BLaER1 treated with 17β-estradiol and CSF1 and Interleukin-3, amounts not matched to agents 10 nM and 100 nM (cell line): ENCODE measurements at regions not wholly inside any gene's neighbourhood (a gene's known extent, or its start where the extent isn't known, plus 50 kb on each side); places are given as distances from the start of the nearest gene placed in this dataset.

Source experiments
- H3K27ac ChIP-seq, 11 experiments: shearing (Covaris generic); formaldehyde crosslinking; 2 replicates each; pipeline ENCODE4 v1.8.1; 2022
- H3K27me3 ChIP-seq, 11 experiments: shearing (Covaris generic); formaldehyde crosslinking; 2 replicates each; pipeline ENCODE4 v1.8.1; 2022
- H3K36me3 ChIP-seq, 11 experiments: shearing (Covaris generic); formaldehyde crosslinking; 2 replicates each; pipeline ENCODE4 v1.8.1; 2022
- H3K4me1 ChIP-seq, 10 experiments: shearing (Covaris generic); formaldehyde crosslinking; 2 replicates each; pipeline ENCODE4 v1.8.1; 2022
- H3K4me2 ChIP-seq, 11 experiments: shearing (Covaris generic); formaldehyde crosslinking; 2 replicates each; pipeline ENCODE4 v1.8.1; 2022
- H3K4me3 ChIP-seq, 10 experiments: shearing (Covaris generic); formaldehyde crosslinking; 2 replicates each; pipeline ENCODE4 v1.8.1; 2022
- H3K9ac ChIP-seq, 11 experiments: shearing (Covaris generic); formaldehyde crosslinking; 2 replicates each; pipeline ENCODE4 v1.8.1; 2022
- H3K9me3 ChIP-seq, 11 experiments: shearing (Covaris generic); formaldehyde crosslinking; replicated peaks in 1 of 11; 2 replicates each; pipeline ENCODE4 v1.8.1; 2022
- H4K20me1 ChIP-seq, 11 experiments: shearing (Covaris generic); formaldehyde crosslinking; 2 replicates each; pipeline ENCODE4 v1.8.1; 2022
- Cebpa-rat ChIP-seq, 11 experiments: shearing (Covaris generic); IDR thresholded peaks; 2 replicates each; pipeline ENCODE4 v1.8.1; 2022

GRCh38 chr6:148648754-148649453, 97.9 kb upstream of the UST start:
- H4K20me1 ChIP-seq: no peaks in the 10 kb centered on the region
- H3K36me3 ChIP-seq: peaks cover 0 to 6% (median 0%) of the 10 kb centered on the region in 11 experiments; a peak in 1 of 22 replicates
- peaks cover 6 to 30% (median 18%) of the 10 kb centered on the region in 10 experiments; a peak in 15 of 20 replicates for H3K4me1 ChIP-seq
- TF ChIP-seq Cebpa-rat (IDR thresholded peaks at IDR 0.05): no peak
- H3K27ac ChIP-seq: peak overlapping the region in 6 of 11 experiments; percentile 28 to 62 (median 46); a peak in 11 of 22 replicates
- peak overlapping the region in 7 of 11 experiments; percentile 18 to 74 (median 50); a peak in 13 of 22 replicates for H3K4me2 ChIP-seq
- peak overlapping the region in 3 of 11 experiments; percentile 16 to 35 (median 21); a peak in 3 of 22 replicates for H3K9ac ChIP-seq
- H3K9me3 ChIP-seq: peaks cover 36 to 67% (median 57%) of the 10 kb centered on the region in 11 experiments
- no peak overlapping the region for H3K4me3 ChIP-seq
- H3K27me3 ChIP-seq: no peaks in the 10 kb centered on the region

- H3K4me2 ChIP-seq: peak overlapping the region in 7 of 11 experiments; percentile 18 to 74 (median 50); a peak in 13 of 22 replicates
- TF ChIP-seq Cebpa-rat (IDR thresholded peaks at IDR 0.05): no peak
Observed at GRCh38 chr6:148649454-148649963, 97.3 kb upstream of the UST start.

GRCh38 chr6:148650941-148651505, 95.8 kb upstream of the UST start:
- peaks cover 57 to 88% (median 78%) of the 10 kb centered on the region in 11 experiments for H3K9me3 ChIP-seq
- no peak overlapping the region for H3K4me2 ChIP-seq
- H3K4me3 ChIP-seq: no peak overlapping the region
- no peaks in the 10 kb centered on the region for H3K27me3 ChIP-seq
- no peak for TF ChIP-seq Cebpa-rat (IDR thresholded peaks at IDR 0.05)
- H3K27ac ChIP-seq: no peak overlapping the region
- no peaks in the 10 kb centered on the region for H4K20me1 ChIP-seq
- peaks cover 6 to 33% (median 18%) of the 10 kb centered on the region in 10 experiments; a peak in 15 of 20 replicates for H3K4me1 ChIP-seq
- H3K9ac ChIP-seq: no peak overlapping the region
- peaks cover 0 to 12% (median 0%) of the 10 kb centered on the region in 11 experiments; a peak in 1 of 22 replicates for H3K36me3 ChIP-seq

More at GRCh38 chr6:148649454-148649963, 97.3 kb upstream of the UST start:
- Histone ChIP-seq H4K20me1 (no peaks in the 10 kb centered on the region), H3K27me3 (no peaks in the 10 kb centered on the region), H3K4me1 (peaks cover 6 to 30% (median 18%) of the 10 kb centered on the region in 10 experiments; a peak in 15 of 20 replicates), H3K27ac (peak overlapping the region in 6 of 11 experiments; percentile 28 to 62 (median 46); a peak in 11 of 22 replicates), H3K4me3 (no peak overlapping the region), H3K36me3 (peaks cover 0 to 6% (median 0%) of the 10 kb centered on the region in 11 experiments; a peak in 1 of 22 replicates), H3K9ac (peak overlapping the region in 3 of 11 experiments; percentile 16 to 35 (median 21); a peak in 5 of 22 replicates), H3K9me3 (peaks cover 42 to 74% (median 63%) of the 10 kb centered on the region in 11 experiments)

- Histone ChIP-seq H3K27ac (no peak overlapping the region), H3K9ac (no peak overlapping the region), H4K20me1 (no peaks in the 10 kb centered on the region), H3K4me3 (peak overlapping the region in 1 of 10 experiments; percentile 1; a peak in 1 of 20 replicates), H3K27me3 (no peaks in the 10 kb centered on the region), H3K9me3 (peaks cover 60 to 94% (median 83%) of the 10 kb centered on the region in 11 experiments), H3K4me1 (peaks cover 6 to 44% (median 26%) of the 10 kb centered on the region in 10 experiments; a peak in 15 of 20 replicates), H3K36me3 (peaks cover 0 to 12% (median 0%) of the 10 kb centered on the region in 11 experiments; a peak in 1 of 22 replicates), H3K4me2 (no peak overlapping the region)
- TF ChIP-seq Cebpa-rat (IDR thresholded peaks at IDR 0.05): no peak
Observed at GRCh38 chr6:148652205-148652604, 94.6 kb upstream of the UST start.

- Histone ChIP-seq H3K27me3 (no peaks in the 10 kb centered on the region), H3K36me3 (peaks cover 0 to 12% (median 0%) of the 10 kb centered on the region in 11 experiments; a peak in 1 of 22 replicates), H3K4me2 (no peak overlapping the region), H3K9me3 (peaks cover 68 to 95% (median 84%) of the 10 kb centered on the region in 11 experiments), H4K20me1 (no peaks in the 10 kb centered on the region), H3K4me1 (peaks cover 6 to 46% (median 28%) of the 10 kb centered on the region in 10 experiments; a peak in 15 of 20 replicates), H3K4me3 (no peak overlapping the region), H3K27ac (no peak overlapping the region), H3K9ac (no peak overlapping the region)
- no peak for TF ChIP-seq Cebpa-rat (IDR thresholded peaks at IDR 0.05)
Observed at GRCh38 chr6:148653138-148653776, 93.6 kb upstream of the UST start.

- H3K9me3 ChIP-seq: peaks cover 63 to 88% (median 68%) of the 10 kb centered on the region in 11 experiments
- peak in 6 of 11 experiments; percentile 52 to 95 (median 80); a peak in 10 of 22 replicates for TF ChIP-seq Cebpa-rat (IDR thresholded peaks at IDR 0.05)
- peaks cover 0 to 29% (median 12%) of the 10 kb centered on the region in 10 experiments; a peak in 12 of 20 replicates for H3K4me1 ChIP-seq
- H3K9ac ChIP-seq: peak overlapping the region in 5 of 11 experiments; percentile 39 to 73 (median 66); a peak in 9 of 22 replicates
- H3K4me3 ChIP-seq: no peak overlapping the region
- H3K36me3 ChIP-seq: peaks cover 0 to 11% (median 0%) of the 10 kb centered on the region in 11 experiments; a peak in 1 of 22 replicates
- H4K20me1 ChIP-seq: no peaks in the 10 kb centered on the region
- H3K27ac ChIP-seq: peak overlapping the region in 9 of 11 experiments; percentile 24 to 94 (median 72); a peak in 15 of 22 replicates
- H3K27me3 ChIP-seq: no peaks in the 10 kb centered on the region
- peak overlapping the region in 8 of 11 experiments; percentile 1 to 72 (median 40); a peak in 15 of 22 replicates for H3K4me2 ChIP-seq
Observed at GRCh38 chr6:148657048-148657447, 89.8 kb upstream of the UST start.

GRCh38 chr6:148658681-148659430, 88.0 kb upstream of the UST start:
- Histone ChIP-seq H4K20me1 (no peaks in the 10 kb centered on the region), H3K9ac (no peak overlapping the region), H3K4me1 (peaks cover 0 to 29% (median 12%) of the 10 kb centered on the region in 10 experiments; a peak in 12 of 20 replicates), H3K36me3 (0 out of 22 replicates have a peak, but pooled peaks cover 0 to 7% (median 0%) of the 10 kb centered on the region in 11 experiments), H3K4me2 (no peak overlapping the region), H3K4me3 (no peak overlapping the region), H3K9me3 (peaks cover 46 to 76% (median 50%) of the 10 kb centered on the region in 11 experiments), H3K27ac (peak overlapping the region in 3 of 11 experiments; percentile 85 to 94 (median 85); a peak in 5 of 22 replicates), H3K27me3 (no peaks in the 10 kb centered on the region)
- TF ChIP-seq Cebpa-rat (IDR thresholded peaks at IDR 0.05): no peak
